HL-60 (cell line): ENCODE measurements at regions not wholly inside any gene's neighbourhood (a gene's known extent, or its start where the extent isn't known, plus 50 kb on each side); places are given as distances from the start of the nearest gene placed in this dataset.

Experiments
- DNase-seq, 2 experiments: peaks; one replicate each; pipeline ENCODE4 v3.0.0-alpha.2; 2010 to 2020; ENCODE audit warnings: low read depth in 1 of 2, low spot score in 1 of 2
- H3K27ac ChIP-seq: fragments of 250-450 bp; sonication (Bioruptor Pico); replicated peaks from 2 replicates; pipeline ENCODE4 v1.5.1; 2020; ENCODE audit warnings: mild to moderate bottlenecking, moderate library complexity
- H3K27me3 ChIP-seq: fragments of 250-450 bp; sonication (Bioruptor Pico); 2 replicates; pipeline ENCODE4 v1.5.1; 2021; ENCODE audit warnings: mild to moderate bottlenecking, moderate library complexity; ENCODE audit not compliant: insufficient read depth, poor library complexity, severe bottlenecking
- H3K4me3 ChIP-seq: replicated peaks from 2 replicates; pipeline ENCODE4 v1.5.1; 2011; ENCODE audit warnings: mild to moderate bottlenecking, control low read depth, low read length; ENCODE audit not compliant: insufficient read depth
- GABPA ChIP-seq: IDR thresholded peaks from 2 replicates; pipeline ENCODE4 v1.6.1; 2012; ENCODE audit warnings: low read depth
- POLR2AphosphoS5 ChIP-seq: IDR thresholded peaks from 2 replicates; pipeline ENCODE4 v1.6.1; 2012; ENCODE audit warnings: low read depth
- SPI1 ChIP-seq: IDR thresholded peaks from 2 replicates; pipeline ENCODE4 v1.6.1; 2012; ENCODE audit warnings: low read depth, mild to moderate bottlenecking, borderline replicate concordance
- TF ChIP-seq, protein P1 (sequence below): IDR thresholded peaks from 2 replicates; pipeline ENCODE4 v1.6.1; 2012; ENCODE audit warnings: low read depth; ENCODE audit not compliant: insufficient replicate concordance
- TF ChIP-seq, protein P2 (sequence below): IDR thresholded peaks from one replicate; pipeline ENCODE4 v1.5.1; 2011; ENCODE audit warnings: low read length, control low read depth, inconsistent platforms; ENCODE audit not compliant: insufficient read depth

DNA sequence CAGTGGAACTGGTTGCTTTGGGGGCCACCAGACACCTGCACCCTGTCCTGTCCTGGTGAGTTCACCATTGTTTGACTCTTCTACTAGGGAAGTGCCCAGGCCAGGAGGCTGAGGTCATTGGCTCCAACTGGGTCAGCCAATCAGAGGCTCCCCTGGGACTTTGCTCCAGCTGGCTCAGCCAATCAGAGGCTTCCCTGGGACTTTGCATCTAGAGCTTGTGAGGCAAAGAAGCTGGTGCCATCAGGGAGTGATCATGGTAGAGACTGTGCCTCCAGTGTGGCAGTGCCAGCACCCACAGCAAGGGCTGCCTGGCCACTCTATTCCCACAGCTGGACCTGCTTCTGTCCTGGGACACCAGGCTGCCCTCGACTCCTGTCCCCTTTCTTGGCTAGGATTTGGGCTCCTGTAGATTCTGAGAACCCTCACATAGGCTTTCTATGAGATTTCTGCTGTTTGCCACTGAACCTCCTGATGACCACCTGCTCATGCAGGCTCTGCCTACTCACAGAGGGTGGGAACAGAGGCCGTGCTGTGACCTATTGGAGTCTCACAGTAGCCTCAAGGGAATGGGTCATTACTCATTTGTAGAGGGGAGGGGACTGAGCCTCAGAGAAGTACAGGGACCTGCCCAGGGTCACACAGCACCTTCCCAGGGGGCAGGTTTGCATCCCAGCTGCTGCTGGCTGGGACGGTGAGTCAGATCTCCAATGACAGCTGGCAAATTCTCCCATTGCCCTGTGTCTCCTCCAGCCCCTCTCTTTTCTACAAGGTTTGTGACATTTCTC, 59.2 kb upstream of the SHISAL1 start:
- no peak overlapping the region for H3K27ac ChIP-seq
- DNase-seq: no peak
- peaks cover 3% of the 10 kb centered on the region for H3K27me3 ChIP-seq
- H3K4me3 ChIP-seq: no peak overlapping the region
- TF ChIP-seq, protein P1, sequence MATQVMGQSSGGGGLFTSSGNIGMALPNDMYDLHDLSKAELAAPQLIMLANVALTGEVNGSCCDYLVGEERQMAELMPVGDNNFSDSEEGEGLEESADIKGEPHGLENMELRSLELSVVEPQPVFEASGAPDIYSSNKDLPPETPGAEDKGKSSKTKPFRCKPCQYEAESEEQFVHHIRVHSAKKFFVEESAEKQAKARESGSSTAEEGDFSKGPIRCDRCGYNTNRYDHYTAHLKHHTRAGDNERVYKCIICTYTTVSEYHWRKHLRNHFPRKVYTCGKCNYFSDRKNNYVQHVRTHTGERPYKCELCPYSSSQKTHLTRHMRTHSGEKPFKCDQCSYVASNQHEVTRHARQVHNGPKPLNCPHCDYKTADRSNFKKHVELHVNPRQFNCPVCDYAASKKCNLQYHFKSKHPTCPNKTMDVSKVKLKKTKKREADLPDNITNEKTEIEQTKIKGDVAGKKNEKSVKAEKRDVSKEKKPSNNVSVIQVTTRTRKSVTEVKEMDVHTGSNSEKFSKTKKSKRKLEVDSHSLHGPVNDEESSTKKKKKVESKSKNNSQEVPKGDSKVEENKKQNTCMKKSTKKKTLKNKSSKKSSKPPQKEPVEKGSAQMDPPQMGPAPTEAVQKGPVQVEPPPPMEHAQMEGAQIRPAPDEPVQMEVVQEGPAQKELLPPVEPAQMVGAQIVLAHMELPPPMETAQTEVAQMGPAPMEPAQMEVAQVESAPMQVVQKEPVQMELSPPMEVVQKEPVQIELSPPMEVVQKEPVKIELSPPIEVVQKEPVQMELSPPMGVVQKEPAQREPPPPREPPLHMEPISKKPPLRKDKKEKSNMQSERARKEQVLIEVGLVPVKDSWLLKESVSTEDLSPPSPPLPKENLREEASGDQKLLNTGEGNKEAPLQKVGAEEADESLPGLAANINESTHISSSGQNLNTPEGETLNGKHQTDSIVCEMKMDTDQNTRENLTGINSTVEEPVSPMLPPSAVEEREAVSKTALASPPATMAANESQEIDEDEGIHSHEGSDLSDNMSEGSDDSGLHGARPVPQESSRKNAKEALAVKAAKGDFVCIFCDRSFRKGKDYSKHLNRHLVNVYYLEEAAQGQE: no peak
- no peak for TF ChIP-seq POLR2AphosphoS5
- no peak for TF ChIP-seq GABPA
- no peak for TF ChIP-seq SPI1
- TF ChIP-seq, protein P2, sequence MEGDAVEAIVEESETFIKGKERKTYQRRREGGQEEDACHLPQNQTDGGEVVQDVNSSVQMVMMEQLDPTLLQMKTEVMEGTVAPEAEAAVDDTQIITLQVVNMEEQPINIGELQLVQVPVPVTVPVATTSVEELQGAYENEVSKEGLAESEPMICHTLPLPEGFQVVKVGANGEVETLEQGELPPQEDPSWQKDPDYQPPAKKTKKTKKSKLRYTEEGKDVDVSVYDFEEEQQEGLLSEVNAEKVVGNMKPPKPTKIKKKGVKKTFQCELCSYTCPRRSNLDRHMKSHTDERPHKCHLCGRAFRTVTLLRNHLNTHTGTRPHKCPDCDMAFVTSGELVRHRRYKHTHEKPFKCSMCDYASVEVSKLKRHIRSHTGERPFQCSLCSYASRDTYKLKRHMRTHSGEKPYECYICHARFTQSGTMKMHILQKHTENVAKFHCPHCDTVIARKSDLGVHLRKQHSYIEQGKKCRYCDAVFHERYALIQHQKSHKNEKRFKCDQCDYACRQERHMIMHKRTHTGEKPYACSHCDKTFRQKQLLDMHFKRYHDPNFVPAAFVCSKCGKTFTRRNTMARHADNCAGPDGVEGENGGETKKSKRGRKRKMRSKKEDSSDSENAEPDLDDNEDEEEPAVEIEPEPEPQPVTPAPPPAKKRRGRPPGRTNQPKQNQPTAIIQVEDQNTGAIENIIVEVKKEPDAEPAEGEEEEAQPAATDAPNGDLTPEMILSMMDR: no peak

DNA sequence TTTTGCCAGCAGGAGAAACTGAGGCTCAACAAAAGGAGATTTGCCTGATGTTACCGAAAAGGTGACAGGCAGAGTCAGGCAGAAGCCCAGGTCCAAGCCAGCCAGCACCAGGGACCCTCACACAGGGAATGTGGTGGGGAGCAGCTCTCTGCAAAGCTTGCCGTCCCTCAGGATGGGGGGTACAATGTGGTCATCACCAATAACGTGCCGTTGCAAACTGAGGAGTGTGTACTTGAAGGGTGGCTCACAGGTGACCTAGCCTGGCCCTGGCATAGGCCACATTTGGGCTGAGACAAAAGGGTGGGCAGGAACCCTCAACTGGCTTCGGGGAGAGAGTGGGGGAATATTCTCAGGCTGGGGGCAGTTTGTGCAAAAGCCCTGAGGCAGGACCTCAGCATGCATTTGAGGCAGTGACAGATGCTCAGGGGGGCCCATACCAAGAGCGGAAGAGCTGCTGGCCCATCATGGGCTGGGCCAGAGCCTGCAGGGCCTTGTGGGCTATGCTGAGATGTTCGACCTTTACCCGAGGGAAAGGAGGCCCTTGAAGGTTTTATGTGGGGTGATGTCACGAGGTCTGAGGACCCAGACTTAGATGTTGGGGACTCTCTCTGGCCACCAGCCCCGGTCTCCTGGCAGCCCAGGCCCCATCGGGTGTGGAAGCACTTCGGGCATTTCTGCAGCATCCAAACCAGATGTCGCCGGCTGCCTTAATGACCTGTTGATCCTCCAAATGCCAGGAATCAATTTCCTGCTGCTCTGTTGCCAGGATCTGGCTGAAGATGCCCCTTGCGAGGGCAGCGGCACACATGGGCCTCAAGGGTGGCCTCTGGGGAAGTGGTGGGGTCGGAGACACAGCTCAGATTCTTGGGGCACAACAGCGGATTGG, 57.4 kb upstream of the SHISAL1 start:
- H3K27ac ChIP-seq: no peak overlapping the region
- DNase-seq: no peak
- H3K27me3 ChIP-seq: peaks cover 3% of the 10 kb centered on the region
- TF ChIP-seq, protein P1: no peak
- TF ChIP-seq, protein P2: no peak
- no peak for TF ChIP-seq POLR2AphosphoS5
- no peak for TF ChIP-seq SPI1
- TF ChIP-seq GABPA: no peak
- H3K4me3 ChIP-seq: no peak overlapping the region

DNA sequence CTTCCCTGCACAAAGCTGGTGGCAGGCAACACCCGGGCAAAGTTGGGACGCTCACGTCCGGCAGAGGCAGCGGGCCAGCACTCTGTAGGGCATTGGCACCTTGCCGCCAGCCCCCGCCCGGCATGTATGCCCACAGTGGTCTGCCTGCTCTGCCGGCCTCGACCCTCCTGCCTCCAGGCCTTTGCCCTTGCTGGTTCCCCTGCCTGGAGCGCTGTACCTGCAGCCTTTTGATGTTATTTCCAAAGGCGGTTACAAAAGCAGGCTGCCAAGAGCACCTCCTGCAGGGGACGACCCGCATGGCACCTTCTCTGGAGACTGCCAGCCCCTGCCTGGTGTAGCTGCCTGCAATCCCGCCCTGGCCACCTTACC, 56.5 kb upstream of the SHISAL1 start:
- no peak for TF ChIP-seq SPI1
- TF ChIP-seq, protein P2: no peak
- no peak for TF ChIP-seq POLR2AphosphoS5
- no peak for TF ChIP-seq GABPA
- TF ChIP-seq, protein P1: no peak
- DNase-seq: no peak
- no peak overlapping the region for H3K4me3 ChIP-seq
- no peak overlapping the region for H3K27ac ChIP-seq
- peaks cover 3% of the 10 kb centered on the region for H3K27me3 ChIP-seq
